ENCODE measurements at regions not wholly inside any gene's neighbourhood (a gene's known extent, or its start where the extent isn't known, plus 50 kb on each side); places are given as distances from the start of the nearest gene placed in this dataset.
"Not testable (repeated sequence)": the region's sequence is repeated elsewhere in the genome, so short reads cannot be mapped to it uniquely, and the experiment has no call there.

GRCh38 chr3:154973851-154974250 lies 106.3 kb upstream of the MME start:
- DNase-seq = no peak

- no peak for DNase-seq
Observed at GRCh38 chr3:154972951-154973350, 107.2 kb upstream of the MME start.

DNA sequence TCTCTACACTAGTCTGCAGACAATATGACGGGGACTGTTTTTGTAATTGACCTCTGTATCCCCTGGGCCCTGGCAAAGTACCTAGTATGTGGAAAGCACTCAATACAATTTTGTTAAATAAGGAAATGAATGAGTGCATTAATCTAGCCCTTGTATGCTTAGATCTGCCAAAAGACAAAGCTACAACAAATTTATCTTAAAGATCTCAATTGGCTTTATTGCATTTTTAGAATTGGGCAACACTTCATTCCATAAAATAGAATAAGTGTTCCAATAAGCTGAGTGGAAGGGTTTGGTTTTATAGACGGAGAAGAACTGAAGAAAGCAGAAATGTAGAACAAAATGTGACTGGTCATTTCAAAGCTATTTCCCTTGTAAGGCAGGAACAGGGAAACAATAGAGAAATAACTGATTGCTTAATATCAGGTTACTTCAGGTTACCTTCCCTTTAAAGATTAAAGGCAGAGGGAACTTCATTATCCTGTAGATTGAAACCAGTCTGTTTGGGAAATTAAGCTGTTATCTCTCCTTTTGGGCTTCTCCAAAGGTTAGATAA lies 108.3 kb upstream of the MME start:
- peak; percentile 5 for DNase-seq

DNA sequence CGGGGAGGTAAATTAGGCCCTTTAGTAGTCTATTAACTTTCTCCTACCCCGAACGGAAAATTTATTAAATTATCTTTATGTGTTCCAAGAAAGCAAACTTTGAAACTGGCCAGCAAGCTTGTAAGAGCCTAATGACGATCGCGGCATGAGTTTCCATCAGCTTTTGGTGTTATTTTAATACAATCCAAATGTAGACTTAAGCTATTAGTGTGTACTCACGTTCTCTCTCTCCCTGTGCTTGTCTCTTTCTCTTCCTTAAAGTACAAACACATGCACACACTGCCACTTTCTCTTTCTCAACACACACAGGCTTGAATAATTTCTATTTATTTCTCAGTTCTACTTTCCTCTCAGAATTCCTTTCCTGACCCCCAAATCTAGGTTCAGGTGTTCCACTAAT lies 108.8 kb upstream of the MME start:
- no peak for DNase-seq

- DNase-seq = no peak
Observed at GRCh38 chr3:154970797-154971196, 109.3 kb upstream of the MME start.

- no peak for DNase-seq
Observed at GRCh38 chr3:154969366-154969765, 110.8 kb upstream of the MME start.

- DNase-seq = no peak
Observed at GRCh38 chr3:154967090-154967489, 113.0 kb upstream of the MME start.

GRCh38 chr3:154956815-154957214 lies 123.3 kb upstream of the MME start:
- peak; percentile 22 for DNase-seq

DNA sequence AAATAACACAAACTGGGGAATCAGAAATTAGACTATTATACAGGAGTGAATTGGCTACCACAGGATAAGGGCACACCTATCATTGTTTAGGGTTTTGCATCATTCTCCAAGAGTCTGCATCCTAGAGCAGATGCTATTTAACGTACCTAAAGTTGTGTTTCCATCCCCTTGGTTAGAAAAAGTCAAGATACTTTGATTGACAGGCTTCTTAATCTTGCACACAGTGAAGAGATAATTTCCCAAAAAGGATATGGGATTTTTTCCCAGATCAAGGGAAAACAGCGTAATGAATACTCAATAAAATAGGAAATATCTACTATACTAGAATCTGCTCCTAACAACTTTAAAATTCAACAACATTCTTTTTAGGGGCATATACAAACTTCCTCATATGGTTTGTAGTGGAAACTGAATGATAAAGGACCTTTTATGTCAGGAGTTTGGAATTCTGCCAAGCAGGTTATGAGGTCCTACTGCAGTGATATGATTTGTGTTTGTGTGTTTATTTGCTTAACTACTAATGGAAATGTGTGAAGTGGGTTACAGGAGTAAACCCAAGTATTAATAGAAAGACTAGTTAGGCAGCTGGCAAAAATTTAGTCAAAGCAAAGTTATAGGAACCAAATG lies 124.1 kb upstream of the MME start:
- peak; percentile 49 for DNase-seq

GRCh38 chr3:154954757-154955156 lies 125.4 kb upstream of the MME start:
- peak; percentile 29 for DNase-seq

- no peak for DNase-seq
Observed at GRCh38 chr3:154953538-154953937, 126.6 kb upstream of the MME start.

DNA sequence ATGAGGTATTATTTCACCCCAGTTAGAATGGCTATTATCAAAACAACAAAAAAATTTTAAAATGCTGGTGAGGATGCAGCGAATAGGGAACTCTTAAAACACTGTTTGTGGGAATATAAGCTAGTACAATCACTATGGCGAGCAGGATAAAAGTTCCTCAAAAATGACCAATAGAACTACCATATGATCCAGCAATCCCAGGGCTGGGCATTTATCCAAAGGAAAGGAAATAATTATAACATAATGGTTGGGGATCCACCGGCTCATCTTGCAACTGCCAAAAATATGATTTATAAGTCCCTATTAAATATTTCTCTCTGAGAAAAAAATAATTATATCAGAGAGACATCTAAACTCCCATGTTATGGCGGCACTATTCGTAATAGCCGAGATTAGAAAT lies 127.6 kb upstream of the MME start:
- no peak for DNase-seq

DNA sequence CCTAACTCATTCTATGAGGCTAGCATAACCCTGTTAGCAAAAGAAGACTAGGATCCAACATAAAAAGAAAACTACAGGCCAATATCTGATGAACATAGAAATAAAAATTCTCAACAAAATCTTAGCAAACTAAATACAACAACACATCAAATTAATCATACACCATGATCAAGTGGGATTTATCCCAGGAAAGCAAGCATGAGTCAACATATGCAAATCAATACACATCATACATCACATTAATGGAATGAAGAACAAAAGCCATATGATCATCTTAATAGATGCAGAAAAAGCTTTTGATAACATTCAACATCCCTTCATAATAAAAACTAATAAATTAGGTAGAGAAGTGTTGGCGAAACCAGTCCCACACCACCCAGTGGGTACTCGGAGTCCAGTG lies 136.1 kb upstream of the MME start:
- DNase-seq = no peak

- DNase-seq = no peak
Observed at GRCh38 chr3:154942827-154943226, 137.3 kb upstream of the MME start.

- no peak for DNase-seq
Observed at GRCh38 chr3:154936196-154936595, 143.9 kb upstream of the MME start.

DNA sequence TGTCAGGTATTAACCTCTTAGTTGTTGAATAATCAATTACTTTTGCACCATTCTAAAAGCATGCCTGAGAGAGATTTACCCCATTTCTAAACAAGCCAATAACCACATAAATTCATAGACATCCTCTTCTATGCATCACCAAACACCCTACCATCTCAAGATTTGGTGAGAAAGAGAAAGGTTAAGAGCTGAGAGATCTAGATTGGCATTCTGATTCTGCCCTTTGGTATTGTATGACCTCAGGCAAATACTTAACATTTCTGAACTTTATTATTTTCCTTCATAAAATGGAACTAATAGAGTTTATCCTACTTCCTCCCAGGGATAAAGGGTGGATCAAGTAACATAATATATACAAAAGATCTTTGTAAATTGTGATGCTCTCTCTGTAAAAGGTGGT lies 146.5 kb upstream of the MME start:
- no peak for DNase-seq

DNA sequence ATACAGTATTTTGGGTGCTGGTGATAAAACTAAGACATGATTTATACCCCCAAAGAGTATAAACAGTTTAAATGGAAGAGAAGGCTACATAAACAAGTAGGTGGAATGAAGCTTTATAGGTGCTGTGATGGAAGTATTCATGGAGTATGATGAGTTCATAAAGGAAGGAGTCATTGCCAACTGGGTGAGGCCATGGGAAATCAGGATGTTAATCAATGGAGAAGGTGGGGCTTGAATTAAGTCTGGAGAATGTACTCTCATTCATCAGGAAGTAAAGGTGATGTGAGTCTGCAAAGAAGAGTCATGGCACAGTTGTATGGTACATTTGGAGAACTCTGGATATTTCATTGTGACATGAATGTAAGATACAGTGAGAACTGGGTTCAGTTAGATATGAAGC lies 147.5 kb upstream of the MME start:
- no peak for DNase-seq

DNA sequence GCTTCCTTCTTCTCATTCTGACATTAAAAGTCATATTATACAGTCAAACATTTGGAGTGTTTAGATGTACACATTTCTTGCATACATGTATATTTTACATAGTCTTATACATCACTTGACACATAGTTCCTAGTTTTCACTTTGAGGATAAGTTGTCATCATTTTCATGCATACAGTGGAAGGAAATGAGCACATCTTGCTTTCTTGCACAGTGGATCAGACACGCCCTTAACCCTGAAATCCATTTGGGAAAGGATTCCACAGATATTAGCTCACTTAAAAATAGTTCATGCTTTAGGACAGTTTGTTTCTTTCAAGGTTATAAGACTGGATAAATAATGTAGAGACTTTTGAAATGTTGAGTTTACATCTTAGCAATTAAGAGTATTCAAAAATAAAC lies 148.6 kb upstream of the MME start:
- no peak for DNase-seq

- no peak for DNase-seq
Observed at GRCh38 chr3:154926721-154927120, 153.4 kb upstream of the MME start.

- DNase-seq = no peak
Observed at GRCh38 chr3:154921351-154921750, 158.8 kb upstream of the MME start.

DNA sequence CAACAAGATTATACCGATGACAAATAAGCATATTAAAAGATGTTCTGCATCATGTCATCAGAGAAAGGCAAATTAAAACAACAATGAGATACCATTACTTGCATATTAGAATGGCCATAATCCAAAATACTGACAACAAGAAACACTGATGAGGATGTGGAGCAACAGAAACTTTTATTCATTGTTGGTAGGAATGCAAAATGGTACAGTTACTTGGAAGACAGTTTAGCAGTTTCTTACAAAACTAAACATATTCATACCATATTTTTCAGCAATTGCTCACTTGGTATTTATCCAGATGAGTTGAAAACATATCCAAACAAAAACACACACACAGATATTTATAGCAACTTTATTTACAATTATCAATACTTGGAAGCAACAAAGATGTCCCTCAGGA lies 160.9 kb upstream of the MME start:
- no peak for DNase-seq

GRCh38 chr3:154904328-154904727 lies 175.8 kb upstream of the MME start:
- DNase-seq = peak; percentile 43

DNA sequence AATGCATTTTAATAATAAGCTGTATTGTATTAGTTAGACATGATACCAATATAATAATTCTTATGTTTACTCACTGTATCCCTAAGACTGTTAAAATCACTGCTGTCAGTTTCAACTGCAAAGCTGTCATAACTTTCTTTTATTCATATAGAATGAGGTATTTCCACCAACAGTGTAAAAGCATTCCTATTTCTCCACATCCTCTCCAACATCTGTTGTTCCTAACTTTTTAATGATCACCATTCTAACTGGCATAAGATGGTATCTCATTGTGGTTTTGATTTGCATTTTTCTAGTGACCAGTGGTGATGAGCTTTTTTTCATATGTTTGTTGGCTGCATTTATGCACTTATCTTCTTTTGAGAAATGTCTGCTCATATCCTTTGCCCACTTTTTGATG lies 177.6 kb upstream of the MME start:
- DNase-seq = not testable (repeated sequence)

GRCh38 chr3:154901278-154901677 lies 178.8 kb upstream of the MME start:
- DNase-seq = no peak

DNA sequence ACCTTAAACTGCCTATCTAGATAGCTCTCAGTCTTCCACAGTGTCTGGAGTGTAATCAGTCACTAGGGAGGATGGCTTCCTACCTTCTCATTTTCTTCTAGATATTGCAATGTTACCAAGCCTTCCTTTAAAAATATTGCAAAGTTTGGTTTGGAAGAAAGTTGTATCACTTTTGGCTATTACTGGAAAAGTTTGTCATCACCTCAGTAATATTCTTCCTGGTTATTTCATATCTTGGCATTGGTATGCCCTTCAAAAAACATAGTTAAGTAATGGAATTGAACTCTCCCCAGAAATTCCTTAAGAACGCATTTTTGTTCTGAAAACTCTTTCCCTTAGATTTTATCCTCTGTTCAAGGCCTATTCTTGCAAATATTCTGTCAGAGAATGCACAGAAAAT lies 179.3 kb upstream of the MME start:
- DNase-seq = no peak
